ENCODE measurements at regions not wholly inside any gene's neighbourhood (a gene's known extent, or its start where the extent isn't known, plus 50 kb on each side); places are given as distances from the start of the nearest gene placed in this dataset.

- H3K79me2 ChIP-seq (ENCODE audit: control insufficient read depth, insufficient read depth, low read length), result no peaks in the 10 kb centered on the region
- ATAC-seq, result no peak
- POLR2A ChIA-PET, result no interaction called here
- H2AFZ ChIP-seq (ENCODE audit: low read depth, low read length), result no peak overlapping the region
- H3K27me3 ChIP-seq (ENCODE audit: control insufficient read depth in 2 of 2, insufficient read depth in 2 of 2, low read length in 2 of 2), result no peaks in the 10 kb centered on the region
- intact Hi-C loops (cut with micrococcal nuclease) (no loop called here), in situ Hi-C loops (cut with MboI) (no loop called here)
- WGBS (ENCODE audit: insufficient coverage, low coverage, missing lambda C conversion rate), result 0% methylated on average over 1 of the region's 1 CpG
- H3K4me1 ChIP-seq (replicated peaks in 1 of 2; ENCODE audit: control insufficient read depth in 2 of 2, insufficient read depth in 2 of 2, low read length in 2 of 2), result no peaks in the 10 kb centered on the region
- no peaks in the 10 kb centered on the region for H3K9me3 ChIP-seq (replicated peaks; ENCODE audit: control insufficient read depth, insufficient read depth, low read depth, low read length)
- H3K9me1 ChIP-seq (ENCODE audit: control insufficient read depth, insufficient read depth, low read length), result no peaks in the 10 kb centered on the region
- CTCF ChIA-PET (ENCODE audit: low intra/inter-chr PET ratio), result no interaction called here
- no TSS peak for BruUV-seq (replicated peaks)
- no peak for TF ChIP-seq LCOR (CRISPR knock-in tag; IDR thresholded peaks at IDR 0.05)
- no peak for TF ChIP-seq ZC3H11A (IDR thresholded peaks at IDR 0.05; ENCODE audit: low read depth, low read length)
- TF ChIP-seq, protein P1, sequence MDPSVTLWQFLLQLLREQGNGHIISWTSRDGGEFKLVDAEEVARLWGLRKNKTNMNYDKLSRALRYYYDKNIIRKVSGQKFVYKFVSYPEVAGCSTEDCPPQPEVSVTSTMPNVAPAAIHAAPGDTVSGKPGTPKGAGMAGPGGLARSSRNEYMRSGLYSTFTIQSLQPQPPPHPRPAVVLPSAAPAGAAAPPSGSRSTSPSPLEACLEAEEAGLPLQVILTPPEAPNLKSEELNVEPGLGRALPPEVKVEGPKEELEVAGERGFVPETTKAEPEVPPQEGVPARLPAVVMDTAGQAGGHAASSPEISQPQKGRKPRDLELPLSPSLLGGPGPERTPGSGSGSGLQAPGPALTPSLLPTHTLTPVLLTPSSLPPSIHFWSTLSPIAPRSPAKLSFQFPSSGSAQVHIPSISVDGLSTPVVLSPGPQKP (CRISPR knock-in tag; IDR thresholded peaks at IDR 0.05), result no peak
- no peak for TF ChIP-seq CEBPB (tag; IDR thresholded peaks at IDR 0.05)
- TF ChIP-seq, protein P2, sequence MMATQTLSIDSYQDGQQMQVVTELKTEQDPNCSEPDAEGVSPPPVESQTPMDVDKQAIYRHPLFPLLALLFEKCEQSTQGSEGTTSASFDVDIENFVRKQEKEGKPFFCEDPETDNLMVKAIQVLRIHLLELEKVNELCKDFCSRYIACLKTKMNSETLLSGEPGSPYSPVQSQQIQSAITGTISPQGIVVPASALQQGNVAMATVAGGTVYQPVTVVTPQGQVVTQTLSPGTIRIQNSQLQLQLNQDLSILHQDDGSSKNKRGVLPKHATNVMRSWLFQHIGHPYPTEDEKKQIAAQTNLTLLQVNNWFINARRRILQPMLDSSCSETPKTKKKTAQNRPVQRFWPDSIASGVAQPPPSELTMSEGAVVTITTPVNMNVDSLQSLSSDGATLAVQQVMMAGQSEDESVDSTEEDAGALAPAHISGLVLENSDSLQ (IDR thresholded peaks at IDR 0.05), result no peak
- no peak for TF ChIP-seq TAL1 (IDR thresholded peaks at IDR 0.05)
- no peak for TF ChIP-seq ZNF175 (CRISPR knock-in tag; IDR thresholded peaks at IDR 0.05; ENCODE audit: low read depth)
- no peak for TF ChIP-seq JUNB (CRISPR knock-in tag; conservative IDR thresholded peaks at IDR 0.05)
- no peak for TF ChIP-seq MBD1 (CRISPR knock-in tag; IDR thresholded peaks at IDR 0.05)
- TF ChIP-seq ZNF134 (CRISPR knock-in tag; conservative IDR thresholded peaks at IDR 0.05), result no peak
- H3K4me3 ChIP-seq, result no peak overlapping the region
- no peaks in the 10 kb centered on the region for H4K20me1 ChIP-seq (replicated peaks; ENCODE audit: control insufficient read depth, insufficient read depth, low read length)
- H3K4me2 ChIP-seq (ENCODE audit: insufficient read depth, low read length), result no peak overlapping the region
- no peak overlapping the region for H3K9ac ChIP-seq (ENCODE audit: insufficient read depth in 1 of 2, low read depth in 2 of 2, low read length in 2 of 2)
- no peaks in the 10 kb centered on the region for H3K36me3 ChIP-seq (ENCODE audit: control insufficient read depth, insufficient read depth, low read length)
- DNase-seq (ENCODE audit: extremely low read depth in 1 of 4, low spot score in 3 of 4), result no peak
- no peak for FAIRE-seq
- H3K27ac ChIP-seq (ENCODE audit: extremely low read depth, low read depth, low read length), result no peak overlapping the region
Measured at GRCh38 chr21:19031953-19032352, 628.4 kb upstream of the TMPRSS15 start.

All from K562 (cell line).